ENCODE measurements at regions not wholly inside any gene's neighbourhood (a gene's known extent, or its start where the extent isn't known, plus 50 kb on each side); places are given as distances from the start of the nearest gene placed in this dataset.

GRCh38 chr2:150045601-150046000 lies 441.9 kb downstream of the RND3 start:
- Histone ChIP-seq H3K4me3 (replicated peaks in 1 of 4; ENCODE audit: control extremely low read depth in 1 of 4, insufficient read depth in 1 of 4, low read depth in 3 of 4, low read length in 4 of 4) (no peak overlapping the region), H2AFZ (ENCODE audit: low read length) (no peak overlapping the region), H3K4me2 (ENCODE audit: extremely low read depth, insufficient read depth, low read length) (no peak overlapping the region), H3K9me3 (ENCODE audit: control insufficient read depth, insufficient read depth, low read depth, low read length) (no peaks in the 10 kb centered on the region), H3K27ac (ENCODE audit: insufficient read depth, low read length) (no peak overlapping the region), H3K79me2 (ENCODE audit: control insufficient read depth, insufficient read depth, low read length) (no peaks in the 10 kb centered on the region), H3K4me1 (ENCODE audit: control insufficient read depth, extremely low read depth, insufficient read depth, low read length) (no peaks in the 10 kb centered on the region), H3K27me3 (ENCODE audit: control insufficient read depth, insufficient read depth, low read length) (no peaks in the 10 kb centered on the region), H4K20me1 (ENCODE audit: control insufficient read depth, extremely low read depth, insufficient read depth, low read length) (no peaks in the 10 kb centered on the region), H3K9ac (ENCODE audit: insufficient read depth, low read length) (no peak overlapping the region), H3K36me3 (ENCODE audit: control insufficient read depth, insufficient read depth, low read length) (no peaks in the 10 kb centered on the region)
- TF ChIP-seq EZH2 (IDR thresholded peaks at IDR 0.05; ENCODE audit: low read length, missing control alignments) = no peak
- no peak for TF ChIP-seq CTCF (conservative IDR thresholded peaks at IDR 0.05 in 1 of 2, IDR thresholded peaks at IDR 0.05 in 1 of 2; ENCODE audit: low read depth in 1 of 2, low read length in 2 of 2)
- DNase-seq (ENCODE audit: low read depth in 2 of 2) = no peak

- Histone ChIP-seq H4K20me1 (ENCODE audit: control insufficient read depth, extremely low read depth, insufficient read depth, low read length) (no peaks in the 10 kb centered on the region), H3K4me3 (replicated peaks in 1 of 4; ENCODE audit: control extremely low read depth in 1 of 4, insufficient read depth in 1 of 4, low read depth in 3 of 4, low read length in 4 of 4) (no peak overlapping the region), H2AFZ (ENCODE audit: low read length) (no peak overlapping the region), H3K4me2 (ENCODE audit: extremely low read depth, insufficient read depth, low read length) (no peak overlapping the region), H3K27ac (ENCODE audit: insufficient read depth, low read length) (no peak overlapping the region), H3K9me3 (ENCODE audit: control insufficient read depth, insufficient read depth, low read depth, low read length) (no peaks in the 10 kb centered on the region), H3K79me2 (ENCODE audit: control insufficient read depth, insufficient read depth, low read length) (no peaks in the 10 kb centered on the region), H3K9ac (ENCODE audit: insufficient read depth, low read length) (no peak overlapping the region), H3K4me1 (ENCODE audit: control insufficient read depth, extremely low read depth, insufficient read depth, low read length) (no peaks in the 10 kb centered on the region), H3K27me3 (ENCODE audit: control insufficient read depth, insufficient read depth, low read length) (no peaks in the 10 kb centered on the region), H3K36me3 (ENCODE audit: control insufficient read depth, insufficient read depth, low read length) (no peaks in the 10 kb centered on the region)
- no peak for DNase-seq (ENCODE audit: low read depth in 2 of 2)
- TF ChIP-seq EZH2 (IDR thresholded peaks at IDR 0.05; ENCODE audit: low read length, missing control alignments) (no peak), CTCF (conservative IDR thresholded peaks at IDR 0.05 in 1 of 2, IDR thresholded peaks at IDR 0.05 in 1 of 2; ENCODE audit: low read depth in 1 of 2, low read length in 2 of 2) (no peak)
Measured at GRCh38 chr2:150043172-150043500, 444.3 kb downstream of the RND3 start.

- no peak overlapping the region for H2AFZ ChIP-seq (ENCODE audit: low read length)
Measured at GRCh38 chr2:150042500-150043171, 444.8 kb downstream of the RND3 start.

More at GRCh38 chr2:150042500-150043171, 444.8 kb downstream of the RND3 start:
- Histone ChIP-seq H3K27ac (ENCODE audit: insufficient read depth, low read length) (no peak overlapping the region), H3K27me3 (ENCODE audit: control insufficient read depth, insufficient read depth, low read length) (no peaks in the 10 kb centered on the region), H4K20me1 (ENCODE audit: control insufficient read depth, extremely low read depth, insufficient read depth, low read length) (no peaks in the 10 kb centered on the region), H3K79me2 (ENCODE audit: control insufficient read depth, insufficient read depth, low read length) (no peaks in the 10 kb centered on the region), H3K4me2 (ENCODE audit: extremely low read depth, insufficient read depth, low read length) (no peak overlapping the region), H3K9ac (ENCODE audit: insufficient read depth, low read length) (no peak overlapping the region), H3K4me1 (ENCODE audit: control insufficient read depth, extremely low read depth, insufficient read depth, low read length) (no peaks in the 10 kb centered on the region), H3K4me3 (replicated peaks in 1 of 4; ENCODE audit: control extremely low read depth in 1 of 4, insufficient read depth in 1 of 4, low read depth in 3 of 4, low read length in 4 of 4) (no peak overlapping the region), H3K9me3 (ENCODE audit: control insufficient read depth, insufficient read depth, low read depth, low read length) (no peaks in the 10 kb centered on the region), H3K36me3 (ENCODE audit: control insufficient read depth, insufficient read depth, low read length) (no peaks in the 10 kb centered on the region)
- TF ChIP-seq EZH2 (IDR thresholded peaks at IDR 0.05; ENCODE audit: low read length, missing control alignments) (no peak), CTCF (conservative IDR thresholded peaks at IDR 0.05 in 1 of 2, IDR thresholded peaks at IDR 0.05 in 1 of 2; ENCODE audit: low read depth in 1 of 2, low read length in 2 of 2) (no peak)
- no peak for DNase-seq (ENCODE audit: low read depth in 2 of 2)

Measured in fibroblast of lung (primary cell).